Type B pancreatic cell (in vitro differentiated cells): ENCODE measurements at regions not wholly inside any gene's neighbourhood (a gene's known extent, or its start where the extent isn't known, plus 50 kb on each side); places are given as distances from the start of the nearest gene placed in this dataset.
A peak's percentile ranks its signal among the peaks of the same experiment; 100 is the strongest.

ENCODE experiments used
- DNase-seq: peaks from one replicate; pipeline ENCODE4 v3.0.0; 2021; ENCODE audit warnings: mixed read lengths; ENCODE audit not compliant: unreplicated experiment; ENCODE audit errors: extremely low spot score
- H3K27ac Mint-ChIP-seq: 2 replicates; pipeline ENCODE4 v1.8.0; 2021; ENCODE audit warnings: mild to moderate bottlenecking, mixed read lengths
- H3K27me3 Mint-ChIP-seq: 2 replicates; pipeline ENCODE4 v1.8.0; 2021; ENCODE audit warnings: mixed read lengths
- H3K36me3 Mint-ChIP-seq: 2 replicates; pipeline ENCODE4 v1.8.0; 2021; ENCODE audit warnings: mixed read lengths
- H3K4me1 Mint-ChIP-seq: one replicate; pipeline ENCODE4 v1.8.0; 2021; ENCODE audit warnings: mixed read lengths; ENCODE audit not compliant: unreplicated experiment
- H3K4me3 Mint-ChIP-seq: 2 replicates; pipeline ENCODE4 v1.8.0; 2021; ENCODE audit warnings: mild to moderate bottlenecking, mixed read lengths
- H3K9me3 Mint-ChIP-seq: 2 replicates; pipeline ENCODE4 v1.8.0; 2021; ENCODE audit warnings: mixed read lengths
- TF ChIP-seq, protein P1 (sequence below): fragments of 200-600 bp; sonication (generic); conservative IDR thresholded peaks from 2 replicates; pipeline ENCODE4 v1.5.0; 2021; ENCODE audit warnings: antibody characterized with exemption, mild to moderate bottlenecking

DNA sequence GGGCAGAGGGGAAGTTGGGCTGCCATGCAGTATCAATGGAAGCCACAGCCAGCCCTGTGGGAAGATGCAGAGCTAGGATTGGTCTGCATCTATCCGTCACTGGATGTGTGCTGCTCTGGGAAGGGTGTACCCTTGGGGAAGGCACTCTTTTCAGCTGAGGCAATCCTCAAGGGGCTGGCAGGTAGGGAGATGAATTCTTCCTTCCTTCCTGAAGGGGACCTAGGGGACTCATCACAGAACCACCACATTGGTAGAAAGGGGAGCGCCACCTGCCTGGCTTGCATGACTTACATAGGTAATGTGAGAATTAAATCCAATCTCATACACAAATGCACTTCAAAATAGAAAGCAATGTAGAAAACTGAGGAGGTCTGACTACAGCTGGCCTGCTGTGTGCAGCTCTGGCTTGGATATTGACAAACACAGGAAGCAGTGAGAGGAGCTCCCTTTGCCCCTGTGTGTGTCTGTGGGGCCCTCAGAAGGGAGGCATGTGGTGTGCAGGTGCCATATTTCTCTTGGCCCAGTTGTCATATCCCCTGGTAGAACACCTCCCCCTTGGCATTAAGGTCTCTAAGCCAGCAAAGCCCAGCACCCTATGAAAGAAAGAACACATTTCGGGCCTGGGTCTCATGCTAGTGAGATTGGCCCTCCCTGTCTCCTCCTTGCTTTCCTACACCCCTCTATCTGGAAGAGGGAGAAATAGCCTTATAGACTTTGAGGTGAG lies 260.3 kb upstream of the MOCS1 start:
- Mint-ChIP-seq H3K9me3 (peaks cover 5% of the 10 kb centered on the region), H3K27ac (no peak overlapping the region), H3K36me3 (no peaks in the 10 kb centered on the region), H3K4me3 (no peak overlapping the region), H3K4me1 (peaks cover 5% of the 10 kb centered on the region), H3K27me3 (peaks cover 22% of the 10 kb centered on the region)
- no peak for DNase-seq
- TF ChIP-seq, protein P1, sequence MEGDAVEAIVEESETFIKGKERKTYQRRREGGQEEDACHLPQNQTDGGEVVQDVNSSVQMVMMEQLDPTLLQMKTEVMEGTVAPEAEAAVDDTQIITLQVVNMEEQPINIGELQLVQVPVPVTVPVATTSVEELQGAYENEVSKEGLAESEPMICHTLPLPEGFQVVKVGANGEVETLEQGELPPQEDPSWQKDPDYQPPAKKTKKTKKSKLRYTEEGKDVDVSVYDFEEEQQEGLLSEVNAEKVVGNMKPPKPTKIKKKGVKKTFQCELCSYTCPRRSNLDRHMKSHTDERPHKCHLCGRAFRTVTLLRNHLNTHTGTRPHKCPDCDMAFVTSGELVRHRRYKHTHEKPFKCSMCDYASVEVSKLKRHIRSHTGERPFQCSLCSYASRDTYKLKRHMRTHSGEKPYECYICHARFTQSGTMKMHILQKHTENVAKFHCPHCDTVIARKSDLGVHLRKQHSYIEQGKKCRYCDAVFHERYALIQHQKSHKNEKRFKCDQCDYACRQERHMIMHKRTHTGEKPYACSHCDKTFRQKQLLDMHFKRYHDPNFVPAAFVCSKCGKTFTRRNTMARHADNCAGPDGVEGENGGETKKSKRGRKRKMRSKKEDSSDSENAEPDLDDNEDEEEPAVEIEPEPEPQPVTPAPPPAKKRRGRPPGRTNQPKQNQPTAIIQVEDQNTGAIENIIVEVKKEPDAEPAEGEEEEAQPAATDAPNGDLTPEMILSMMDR = no peak

DNA sequence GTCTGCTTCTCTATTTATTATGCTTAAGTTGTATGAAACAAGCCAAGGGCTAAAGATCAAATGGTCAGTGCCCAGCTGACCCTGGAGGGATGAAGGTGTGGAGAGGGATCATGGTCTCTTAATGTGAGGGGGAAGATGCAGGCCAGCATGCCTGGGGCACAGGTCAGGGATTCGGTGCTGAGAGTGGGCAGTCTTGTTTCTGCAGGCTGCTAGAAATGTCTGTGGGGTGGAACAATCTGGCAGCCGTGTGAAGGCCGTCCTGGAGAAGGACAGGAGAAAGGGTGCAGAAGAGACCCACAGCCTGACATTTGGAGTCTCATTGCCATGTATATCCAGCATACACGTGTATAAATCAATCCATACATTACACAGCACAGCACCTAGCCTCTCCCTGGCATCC lies 258.3 kb upstream of the MOCS1 start:
- no peak overlapping the region for H3K4me3 Mint-ChIP-seq
- H3K4me1 Mint-ChIP-seq = no peaks in the 10 kb centered on the region
- H3K27ac Mint-ChIP-seq = no peak overlapping the region
- peaks cover 18% of the 10 kb centered on the region for H3K27me3 Mint-ChIP-seq
- TF ChIP-seq, protein P1 = no peak
- H3K9me3 Mint-ChIP-seq = peaks cover 6% of the 10 kb centered on the region
- no peaks in the 10 kb centered on the region for H3K36me3 Mint-ChIP-seq
- no peak for DNase-seq

DNA sequence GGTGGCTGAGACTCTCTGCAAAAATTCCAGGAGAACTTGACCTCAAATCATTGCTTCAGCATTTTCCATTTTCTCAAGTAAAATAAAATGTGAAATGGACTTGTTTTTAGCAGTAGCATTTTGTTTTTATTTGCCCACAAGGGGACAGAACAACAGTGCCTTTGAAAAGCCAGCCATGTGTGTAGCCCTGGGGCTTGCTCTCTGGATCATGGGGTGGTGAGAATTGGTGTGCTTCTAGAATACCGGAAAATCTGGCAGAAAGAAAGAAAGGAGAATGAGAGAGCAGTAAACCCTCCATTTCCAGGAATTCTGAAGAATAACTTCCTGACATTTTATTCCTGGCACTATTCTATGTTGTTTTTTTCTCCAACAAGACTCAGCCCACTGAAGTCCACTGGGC lies 254.7 kb upstream of the MOCS1 start:
- Mint-ChIP-seq H3K9me3 (peaks cover 10% of the 10 kb centered on the region), H3K27me3 (peaks cover 18% of the 10 kb centered on the region), H3K27ac (no peak overlapping the region), H3K36me3 (peaks cover 4% of the 10 kb centered on the region), H3K4me1 (no peaks in the 10 kb centered on the region), H3K4me3 (no peak overlapping the region)
- DNase-seq = no peak
- TF ChIP-seq, protein P1 = no peak

DNA sequence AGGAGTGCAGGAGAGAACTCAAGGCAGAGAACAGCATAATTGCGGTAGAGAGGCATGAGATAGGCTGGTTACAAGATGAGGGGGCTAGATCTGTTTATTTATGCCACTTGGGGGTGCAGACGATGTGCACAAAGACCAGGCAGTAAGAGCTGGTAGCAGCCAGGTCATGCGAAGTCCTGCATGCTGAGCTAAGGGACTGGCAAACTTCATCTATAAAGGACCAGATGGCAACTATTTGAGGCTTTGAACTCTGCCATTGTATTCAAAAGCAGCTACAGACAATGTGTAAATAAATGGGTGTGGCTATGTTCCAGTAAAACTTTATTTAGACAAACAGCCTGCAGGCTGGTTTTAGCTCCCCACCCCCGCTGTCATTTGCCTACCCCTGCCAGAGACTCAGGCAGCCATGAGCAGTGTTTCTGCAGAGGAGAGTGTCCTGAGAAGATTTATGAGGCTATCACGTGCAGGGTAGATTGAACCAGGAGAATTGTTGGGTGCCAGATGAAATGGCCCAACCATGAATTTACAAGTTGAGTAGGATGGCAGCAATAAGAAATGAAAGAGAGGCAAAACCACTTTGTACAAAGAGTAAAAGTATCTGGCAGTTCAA lies 253.4 kb upstream of the MOCS1 start:
- peaks cover 21% of the 10 kb centered on the region for H3K9me3 Mint-ChIP-seq

DNA sequence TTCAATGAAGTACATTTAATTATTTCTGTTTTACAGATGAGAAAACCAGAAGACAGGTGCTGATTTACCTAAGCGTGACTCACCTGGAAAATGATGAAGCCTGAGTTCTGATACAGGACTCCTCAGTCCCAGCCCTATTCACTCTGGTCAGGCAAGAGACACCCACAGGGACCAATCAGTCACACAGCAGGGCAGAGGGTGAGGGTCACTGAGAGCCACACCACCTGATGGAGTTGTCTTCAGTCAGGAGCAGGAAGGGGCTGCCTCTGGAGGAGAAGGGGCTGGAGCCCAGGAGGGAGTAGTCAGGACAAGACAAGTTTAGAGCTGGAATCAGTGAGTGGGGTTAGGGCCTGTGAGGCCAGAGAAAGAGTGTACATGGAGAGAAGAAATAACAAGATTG lies 251.2 kb upstream of the MOCS1 start:
- Mint-ChIP-seq H3K9me3 (peaks cover 26% of the 10 kb centered on the region), H3K36me3 (peaks cover 7% of the 10 kb centered on the region), H3K4me3 (no peak overlapping the region), H3K27ac (no peak overlapping the region), H3K27me3 (peaks cover 12% of the 10 kb centered on the region), H3K4me1 (no peaks in the 10 kb centered on the region)
- DNase-seq = peak; percentile 40
- TF ChIP-seq, protein P1 = no peak

More for the DNA sequence above, 253.4 kb upstream of the MOCS1 start:
- Mint-ChIP-seq H3K36me3 (peaks cover 7% of the 10 kb centered on the region), H3K27ac (no peak overlapping the region), H3K27me3 (peaks cover 18% of the 10 kb centered on the region), H3K4me3 (no peak overlapping the region), H3K4me1 (no peaks in the 10 kb centered on the region)
- TF ChIP-seq, protein P1 = no peak
- no peak for DNase-seq
